CD14-positive monocyte (primary cell): ENCODE measurements at regions not wholly inside any gene's neighbourhood (a gene's known extent, or its start where the extent isn't known, plus 50 kb on each side); places are given as distances from the start of the nearest gene placed in this dataset.

Experiments used
- DNase-seq, 3 donors: peaks; one replicate each; pipeline ENCODE4 v3.0.0-alpha.2; 2011 to 2022
- H2AFZ ChIP-seq: 2 replicates; pipeline ENCODE4 v1.6.0; 2012; ENCODE audit warnings: mild to moderate bottlenecking, low read depth, low read length, inconsistent platforms; ENCODE audit not compliant: insufficient read depth, poor library complexity, severe bottlenecking
- H3K27ac ChIP-seq, 2 donors: 1 replicate in 1 of 2; 2 replicates in 1 of 2; pipeline ENCODE4 v1.5.1; 2012 to 2013; ENCODE audit warnings: low read length in 2 of 2, control low read depth in 1 of 2, inconsistent platforms in 1 of 2, low read depth in 1 of 2, mild to moderate bottlenecking in 1 of 2
- H3K27me3 ChIP-seq, 2 donors: one replicate each; pipeline versions ENCODE4 v1.6.0 to v1.6.1; 2011 to 2013; ENCODE audit warnings: low read length in 2 of 2; ENCODE audit not compliant: control insufficient read depth in 2 of 2, insufficient read depth in 2 of 2
- H3K36me3 ChIP-seq, 2 donors: replicated peaks in 1 of 2; 1 replicate in 1 of 2; 2 replicates in 1 of 2; pipeline versions ENCODE4 v1.5.1 to v1.6.1; 2012 to 2013; ENCODE audit warnings: low read length in 2 of 2, control low read depth in 1 of 2, inconsistent platforms in 1 of 2, mild to moderate bottlenecking in 1 of 2; ENCODE audit not compliant: insufficient read depth in 2 of 2, control insufficient read depth in 1 of 2
- H3K4me1 ChIP-seq, 2 donors: 1 replicate in 1 of 2; 2 replicates in 1 of 2; pipeline versions ENCODE4 v1.5.1 to v1.6.1; 2012 to 2013; ENCODE audit warnings: low read length in 2 of 2, control low read depth in 1 of 2, inconsistent platforms in 1 of 2, mild to moderate bottlenecking in 1 of 2, moderate library complexity in 1 of 2; ENCODE audit not compliant: insufficient read depth in 2 of 2, control insufficient read depth in 1 of 2
- H3K4me2 ChIP-seq: replicated peaks from 2 replicates; pipeline ENCODE3; 2012; ENCODE audit warnings: low read length, moderate library complexity, mild to moderate bottlenecking; ENCODE audit not compliant: poor library complexity, severe bottlenecking; ENCODE audit errors: extremely low read depth
- H3K4me3 ChIP-seq, 3 experiments: fragments of 200-600 bp in 1 of 3; sonication (generic) in 1 of 3; replicated peaks in 1 of 3; 1 replicate in 2 of 3; 2 replicates in 1 of 3; pipeline ENCODE4 v1.5.1; 2011 to 2013; ENCODE audit warnings: low read length in 3 of 3, mild to moderate bottlenecking in 3 of 3, control low read depth in 2 of 3, low read depth in 2 of 3, inconsistent platforms in 1 of 3, moderate library complexity in 1 of 3
- H3K79me2 ChIP-seq: 2 replicates; pipeline ENCODE4 v1.6.0; 2012; ENCODE audit warnings: mild to moderate bottlenecking, control low read depth, inconsistent platforms, low read length, moderate library complexity; ENCODE audit not compliant: insufficient read depth
- H3K9ac ChIP-seq: 2 replicates; pipeline ENCODE4 v1.6.0; 2017; ENCODE audit warnings: low read length, mild to moderate bottlenecking; ENCODE audit not compliant: insufficient read depth, poor library complexity, severe bottlenecking
- H3K9me3 ChIP-seq, 2 donors: replicated peaks in 1 of 2; 1 replicate in 1 of 2; 2 replicates in 1 of 2; pipeline versions ENCODE4 v1.5.1 to v1.6.1; 2012 to 2013; ENCODE audit warnings: low read length in 2 of 2, control low read depth in 1 of 2; ENCODE audit not compliant: control insufficient read depth in 1 of 2, insufficient read depth in 1 of 2
- H4K20me1 ChIP-seq: 2 replicates; pipeline ENCODE4 v1.6.0; 2012; ENCODE audit warnings: mild to moderate bottlenecking, low read length, control low read depth, moderate library complexity; ENCODE audit not compliant: insufficient read depth
- H3K27ac Mint-ChIP-seq, 7 donors: one replicate each; pipeline ENCODE4 v1.8.0; 2020; ENCODE audit warnings: mild to moderate bottlenecking in 7 of 7, mixed read lengths in 7 of 7, moderate library complexity in 6 of 7, inconsistent platforms in 2 of 7
- H3K27me3 Mint-ChIP-seq, 3 donors: one replicate each; pipeline ENCODE4 v1.8.0; 2021 to 2022; ENCODE audit warnings: low read depth in 3 of 3, mild to moderate bottlenecking in 3 of 3, mixed read lengths in 3 of 3, moderate library complexity in 3 of 3, inconsistent platforms in 1 of 3
- H3K36me3 Mint-ChIP-seq, 2 donors: one replicate each; pipeline ENCODE4 v1.8.0; 2020; ENCODE audit warnings: mixed read lengths in 2 of 2, inconsistent platforms in 1 of 2, mild to moderate bottlenecking in 1 of 2
- H3K4me1 Mint-ChIP-seq: one replicate; pipeline ENCODE4 v1.8.0; 2020; ENCODE audit warnings: mild to moderate bottlenecking, mixed read lengths
- H3K4me3 Mint-ChIP-seq, 2 donors: one replicate each; pipeline ENCODE4 v1.8.0; 2020; ENCODE audit warnings: mild to moderate bottlenecking in 2 of 2, mixed read lengths in 2 of 2, moderate library complexity in 1 of 2
- H3K9me3 Mint-ChIP-seq, 7 donors: one replicate each; pipeline ENCODE4 v1.8.0; 2020 to 2022; ENCODE audit warnings: mixed read lengths in 7 of 7, mild to moderate bottlenecking in 6 of 7, moderate library complexity in 6 of 7, inconsistent platforms in 2 of 7
- WGBS: methylation state at CpG from one replicate; pipeline ENCODE4 v1.1.5; 2013; ENCODE audit warnings: missing lambda C conversion rate; ENCODE audit not compliant: insufficient coverage; 5-methylcytosine and 5-hydroxymethylcytosine counted together
- intact Hi-C, 2 donors: fragments of 100-400 bp; cut with micrococcal nuclease; formaldehyde crosslinking; loops; one replicate each; pipeline versions ENCODE4 v1.15.0 to v1.15.1; 2023
- TF ChIP-seq, protein P1 (sequence below): fragments of 200-600 bp; IDR thresholded peaks from one replicate; pipeline ENCODE4 v1.8.0; 2022; ENCODE audit warnings: antibody characterized with exemption, mild to moderate bottlenecking

DNA sequence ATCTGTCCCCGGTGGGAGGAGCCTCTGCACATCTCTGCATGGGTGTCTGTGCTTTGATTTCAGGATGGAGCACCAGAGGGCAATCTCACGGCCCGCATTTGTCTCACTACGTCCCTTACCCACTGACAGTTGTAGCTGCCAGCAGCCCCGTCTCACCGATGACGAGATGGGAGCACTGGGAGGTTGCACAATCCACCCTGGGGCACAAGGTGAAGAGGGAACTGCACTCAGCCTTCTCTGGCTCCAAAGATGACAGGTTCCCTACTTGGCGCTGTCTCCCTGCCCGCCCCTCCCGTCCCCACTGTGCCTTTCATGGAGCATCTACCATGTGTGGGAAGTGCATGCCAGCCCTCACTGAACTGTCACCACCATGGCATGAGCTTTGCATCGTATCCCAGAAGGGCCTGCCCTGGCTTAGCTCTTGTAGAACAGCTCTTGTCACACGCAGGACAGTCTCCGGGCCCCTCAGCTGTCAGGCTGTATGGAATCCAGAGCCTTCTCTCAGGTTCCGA lies 99.9 kb upstream of the PMEPA1 start:
- H3K4me2 ChIP-seq: no peak overlapping the region
- H3K4me1 Mint-ChIP-seq: no peaks in the 10 kb centered on the region
- H3K36me3 Mint-ChIP-seq: no peaks in the 10 kb centered on the region
- no peaks in the 10 kb centered on the region for H3K9me3 ChIP-seq
- no peak overlapping the region for H2AFZ ChIP-seq
- peaks cover 0 to 2% (median 1%) of the 10 kb centered on the region in 3 donors for H3K27me3 Mint-ChIP-seq
- no peak overlapping the region for H3K4me3 ChIP-seq
- H3K9ac ChIP-seq: no peak overlapping the region
- no peak overlapping the region for H3K4me3 Mint-ChIP-seq
- peaks cover 0 to 4% (median 0%) of the 10 kb centered on the region in 7 donors for H3K9me3 Mint-ChIP-seq
- H3K27me3 ChIP-seq: no peaks in the 10 kb centered on the region
- H3K27ac ChIP-seq: no peak overlapping the region
- no peak overlapping the region for H3K27ac Mint-ChIP-seq
- H4K20me1 ChIP-seq: no peaks in the 10 kb centered on the region
- no peak for DNase-seq
- no peaks in the 10 kb centered on the region for H3K36me3 ChIP-seq
- H3K4me1 ChIP-seq: no peaks in the 10 kb centered on the region
- TF ChIP-seq, protein P1, sequence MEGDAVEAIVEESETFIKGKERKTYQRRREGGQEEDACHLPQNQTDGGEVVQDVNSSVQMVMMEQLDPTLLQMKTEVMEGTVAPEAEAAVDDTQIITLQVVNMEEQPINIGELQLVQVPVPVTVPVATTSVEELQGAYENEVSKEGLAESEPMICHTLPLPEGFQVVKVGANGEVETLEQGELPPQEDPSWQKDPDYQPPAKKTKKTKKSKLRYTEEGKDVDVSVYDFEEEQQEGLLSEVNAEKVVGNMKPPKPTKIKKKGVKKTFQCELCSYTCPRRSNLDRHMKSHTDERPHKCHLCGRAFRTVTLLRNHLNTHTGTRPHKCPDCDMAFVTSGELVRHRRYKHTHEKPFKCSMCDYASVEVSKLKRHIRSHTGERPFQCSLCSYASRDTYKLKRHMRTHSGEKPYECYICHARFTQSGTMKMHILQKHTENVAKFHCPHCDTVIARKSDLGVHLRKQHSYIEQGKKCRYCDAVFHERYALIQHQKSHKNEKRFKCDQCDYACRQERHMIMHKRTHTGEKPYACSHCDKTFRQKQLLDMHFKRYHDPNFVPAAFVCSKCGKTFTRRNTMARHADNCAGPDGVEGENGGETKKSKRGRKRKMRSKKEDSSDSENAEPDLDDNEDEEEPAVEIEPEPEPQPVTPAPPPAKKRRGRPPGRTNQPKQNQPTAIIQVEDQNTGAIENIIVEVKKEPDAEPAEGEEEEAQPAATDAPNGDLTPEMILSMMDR: no peak
- intact Hi-C loops: no loop called here
- WGBS: 59% methylated on average over 14 of the region's 14 CpGs
- H3K79me2 ChIP-seq: no peaks in the 10 kb centered on the region

DNA sequence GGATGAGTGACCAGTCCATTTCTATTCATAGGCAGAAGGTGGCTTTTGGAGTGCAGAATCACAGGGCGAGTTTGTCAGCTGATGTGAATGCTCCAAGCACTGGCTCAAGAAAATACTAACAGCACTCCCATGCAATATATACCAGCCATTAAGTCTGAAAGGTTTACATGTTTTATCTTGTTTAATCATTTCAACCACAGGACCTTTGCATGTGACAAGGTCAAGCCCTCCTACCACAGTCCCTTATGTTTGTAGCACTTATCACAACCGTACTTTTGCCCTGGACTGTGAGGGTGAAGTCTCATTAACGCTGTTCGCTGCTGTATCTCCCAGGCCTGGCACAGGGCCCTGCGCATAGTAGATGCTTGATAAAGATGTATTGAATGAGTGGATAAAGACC lies 99.3 kb upstream of the PMEPA1 start:
- no peak overlapping the region for H3K9ac ChIP-seq
- H3K4me3 ChIP-seq: no peak overlapping the region
- DNase-seq: no peak
- no peak overlapping the region for H3K27ac ChIP-seq
- H3K36me3 ChIP-seq: no peaks in the 10 kb centered on the region
- Mint-ChIP-seq H3K9me3 (no peaks in the 10 kb centered on the region), H3K4me3 (no peak overlapping the region), H3K27ac (no peak overlapping the region), H3K36me3 (no peaks in the 10 kb centered on the region), H3K27me3 (peaks cover 1 to 3% (median 1%) of the 10 kb centered on the region in 3 donors), H3K4me1 (no peaks in the 10 kb centered on the region)
- intact Hi-C loops: no loop called here
- TF ChIP-seq, protein P1: no peak
- H2AFZ ChIP-seq: no peak overlapping the region
- no peaks in the 10 kb centered on the region for H3K79me2 ChIP-seq
- no peak overlapping the region for H3K4me2 ChIP-seq
- WGBS: 100% methylated on average over 4 of the region's 5 CpGs
- H4K20me1 ChIP-seq: no peaks in the 10 kb centered on the region
- no peaks in the 10 kb centered on the region for H3K4me1 ChIP-seq
- no peaks in the 10 kb centered on the region for H3K9me3 ChIP-seq
- H3K27me3 ChIP-seq: no peaks in the 10 kb centered on the region
